SK-N-SH (cell line): ENCODE measurements at regions not wholly inside any gene's neighbourhood (a gene's known extent, or its start where the extent isn't known, plus 50 kb on each side); places are given as distances from the start of the nearest gene placed in this dataset.

Source experiments
- CTCF ChIA-PET: fragments of 300-600, 350-600 bp; formaldehyde crosslinking; extraction: SDS; loops from one replicate; lab custom pipeline; 2021; lab: Yijun Ruan, JAX
- POLR2A ChIA-PET: fragments of 350-600 bp; sonication (Branson Sonifier 250); formaldehyde crosslinking; extraction: SDS; loops from one replicate; lab custom pipeline; 2020; ENCODE audit warnings: antibody characterized with exemption, inconsistent platforms; lab: Yijun Ruan, JAX
- DNase-seq: peaks from one replicate; pipeline ENCODE4 v3.0.0; 2012
- H2AFZ ChIP-seq: fragments of 200-600 bp; sonication (generic); 2 replicates; pipeline ENCODE4 v1.8.1; 2016; ENCODE audit warnings: antibody characterized with exemption, mild to moderate bottlenecking, low read depth
- H3F3A ChIP-seq: fragments of 200-600 bp; sonication (generic); replicated peaks from 2 replicates; pipeline ENCODE3; 2016; ENCODE audit warnings: antibody characterized with exemption, mild to moderate bottlenecking; ENCODE audit not compliant: insufficient read depth
- H3K27ac ChIP-seq, 2 experiments: fragments of 200-500 bp in 1 of 2; fragments of 200-600 bp in 1 of 2; sonication (Bioruptor generic) in 1 of 2; sonication (generic), shearing (Covaris generic) in 1 of 2; 2 replicates each; pipeline versions ENCODE4 v1.5.1 to v1.6.1; 2014 to 2016; ENCODE audit warnings: low read depth in 2 of 2, inconsistent platforms in 1 of 2, low read length in 1 of 2, mild to moderate bottlenecking in 1 of 2, mixed read lengths in 1 of 2
- H3K27me3 ChIP-seq: fragments of 200-600 bp; sonication (generic), shearing (Covaris generic); 2 replicates; pipeline ENCODE4 v1.6.1; 2016; ENCODE audit warnings: mixed run types; ENCODE audit not compliant: insufficient read depth
- H3K36me3 ChIP-seq, 2 experiments: fragments of 200-500 bp in 1 of 2; fragments of 200-600 bp in 1 of 2; sonication (Bioruptor generic) in 1 of 2; sonication (generic) in 1 of 2; replicated peaks in 1 of 2; 2 replicates each; pipeline versions ENCODE3 to v1.5.1; 2014 to 2016; ENCODE audit warnings: low read length in 1 of 2, mild to moderate bottlenecking in 1 of 2; ENCODE audit not compliant: insufficient read depth in 2 of 2, control insufficient read depth in 1 of 2
- H3K4me1 ChIP-seq, 2 experiments: fragments of 200-500 bp in 1 of 2; fragments of 200-600 bp in 1 of 2; sonication (Bioruptor generic) in 1 of 2; sonication (generic), shearing (Covaris generic) in 1 of 2; 2 replicates each; pipeline versions ENCODE4 v1.5.1 to v1.6.1; 2014 to 2016; ENCODE audit warnings: low read depth in 1 of 2, low read length in 1 of 2, mixed run types in 1 of 2; ENCODE audit not compliant: insufficient read depth in 2 of 2, control insufficient read depth in 1 of 2
- H3K4me2 ChIP-seq: fragments of 200-600 bp; sonication (generic), shearing (Covaris generic); 2 replicates; pipeline ENCODE4 v1.6.1; 2017; ENCODE audit warnings: mixed run types
- H3K4me3 ChIP-seq, 2 experiments: fragments of 200-500 bp in 1 of 2; fragments of 200-600 bp in 1 of 2; sonication (Bioruptor generic) in 1 of 2; sonication (generic), shearing (Covaris generic) in 1 of 2; 2 replicates each; pipeline versions ENCODE4 v1.5.1 to v1.8.1; 2014 to 2016; ENCODE audit warnings: low read depth in 2 of 2, inconsistent platforms in 1 of 2, low read length in 1 of 2, mild to moderate bottlenecking in 1 of 2, mixed read lengths in 1 of 2, moderate library complexity in 1 of 2
- H3K79me2 ChIP-seq: fragments of 200-600 bp; sonication (generic); 2 replicates; pipeline ENCODE4 v1.8.1; 2017; ENCODE audit warnings: mild to moderate bottlenecking; ENCODE audit not compliant: insufficient read depth
- H3K9ac ChIP-seq: fragments of 200-600 bp; sonication (generic); 2 replicates; pipeline ENCODE4 v1.6.1; 2017; ENCODE audit warnings: mixed run types
- H3K9me2 ChIP-seq: fragments of 200-600 bp; sonication (generic); 2 replicates; pipeline ENCODE4 v1.6.1; 2017; ENCODE audit warnings: mixed run types
- H3K9me3 ChIP-seq: fragments of 200-600 bp; sonication (generic); 2 replicates; pipeline ENCODE4 v1.6.1; 2017; ENCODE audit warnings: mixed run types, mild to moderate bottlenecking, moderate library complexity
- H4K20me1 ChIP-seq: fragments of 200-600 bp; sonication (generic); 2 replicates; pipeline ENCODE4 v1.6.1; 2017; ENCODE audit warnings: mild to moderate bottlenecking, mixed run types; ENCODE audit not compliant: insufficient read depth
- FOSL2 ChIP-seq: IDR thresholded peaks from 2 replicates; pipeline ENCODE4 v1.4.0; 2012; ENCODE audit warnings: low read depth, mild to moderate bottlenecking, moderate library complexity, borderline replicate concordance
- FOXM1 ChIP-seq: IDR thresholded peaks from 2 replicates; pipeline ENCODE4 v1.4.0; 2012; ENCODE audit warnings: low read depth, mild to moderate bottlenecking
- GABPA ChIP-seq: IDR thresholded peaks from 2 replicates; pipeline ENCODE4 v1.4.0; 2012; ENCODE audit warnings: low read depth, mild to moderate bottlenecking
- IRF3 ChIP-seq: fragments of 150-350 bp; IDR thresholded peaks from 2 replicates; pipeline ENCODE4 v1.6.1; 2016; ENCODE audit warnings: mild to moderate bottlenecking, low read depth, low read length
- NFIC ChIP-seq: IDR thresholded peaks from 2 replicates; pipeline ENCODE4 v1.4.0; 2012; ENCODE audit warnings: borderline replicate concordance
- PBX3 ChIP-seq: IDR thresholded peaks from 2 replicates; pipeline ENCODE4; 2012
- RCOR1 ChIP-seq: fragments of 150-350 bp; IDR thresholded peaks from 2 replicates; pipeline ENCODE4 v1.6.1; 2017; ENCODE audit warnings: antibody characterized with exemption, low read length
- RXRA ChIP-seq: IDR thresholded peaks from 2 replicates; pipeline ENCODE4 v1.4.0; 2012; ENCODE audit warnings: low read depth, mild to moderate bottlenecking, borderline replicate concordance
- SIN3A ChIP-seq: IDR thresholded peaks from 2 replicates; pipeline ENCODE4 v1.6.1; 2012; ENCODE audit warnings: low read depth, mild to moderate bottlenecking, low read length, moderate library complexity, borderline replicate concordance
- SMC3 ChIP-seq: IDR thresholded peaks from 2 replicates; pipeline ENCODE4 v1.6.1; 2012; ENCODE audit warnings: low read depth, low read length, improper control_type of control experiment
- USF2 ChIP-seq: fragments of 150-350 bp; IDR thresholded peaks from 2 replicates; pipeline ENCODE4 v1.6.1; 2017; ENCODE audit warnings: antibody characterized with exemption, low read length, low read depth, borderline replicate concordance
- WGBS: methylation state at CpG from one replicate; pipeline ENCODE4 v1.1.6; 2017; ENCODE audit warnings: low lambda C conversion rate; 5-methylcytosine and 5-hydroxymethylcytosine counted together

- TF ChIP-seq NFIC: no peak
Observed at GRCh38 chr14:82047777-82048470, 514.3 kb upstream of the SEL1L start (continued).

GRCh38 chr14:82052778-82053177 lies 519.1 kb upstream of the SEL1L start:
- CTCF ChIA-PET: no interaction called here

GRCh38 chr14:82055515-82056115 lies 522.0 kb upstream of the SEL1L start:
- Histone ChIP-seq H3K9me2 (no peaks in the 10 kb centered on the region), H3K9me3 (no peaks in the 10 kb centered on the region), H3K4me3 (no peak overlapping the region), H2AFZ (no peak overlapping the region), H4K20me1 (no peaks in the 10 kb centered on the region), H3K27ac (no peak overlapping the region), H3K36me3 (no peaks in the 10 kb centered on the region), H3K79me2 (no peaks in the 10 kb centered on the region), H3K27me3 (no peaks in the 10 kb centered on the region), H3K4me1 (no peaks in the 10 kb centered on the region), H3K4me2 (no peak overlapping the region), H3F3A (no peaks in the 10 kb centered on the region), H3K9ac (no peak overlapping the region)
- TF ChIP-seq RXRA (no peak), FOSL2 (no peak), SIN3A (no peak), USF2 (no peak), RCOR1 (no peak), GABPA (no peak), IRF3 (no peak), FOXM1 (no peak), PBX3 (no peak)
- CTCF ChIA-PET: no interaction called here
- WGBS: 5% methylated on average over 1 of the region's 1 CpG
- POLR2A ChIA-PET: no interaction called here
- no peak for DNase-seq

More at GRCh38 chr14:82052778-82053177, 519.1 kb upstream of the SEL1L start:
- POLR2A ChIA-PET: no interaction called here
- no peaks in the 10 kb centered on the region for H3F3A ChIP-seq
- no peak overlapping the region for H3K4me3 ChIP-seq
- H3K4me2 ChIP-seq: no peak overlapping the region
- H3K79me2 ChIP-seq: no peaks in the 10 kb centered on the region
- H3K36me3 ChIP-seq: no peaks in the 10 kb centered on the region
- no peaks in the 10 kb centered on the region for H4K20me1 ChIP-seq
- H3K9me2 ChIP-seq: no peaks in the 10 kb centered on the region
- no peak overlapping the region for H3K9ac ChIP-seq
- no peak for DNase-seq
- H3K27ac ChIP-seq: no peak overlapping the region
- H3K27me3 ChIP-seq: no peaks in the 10 kb centered on the region
- 0 out of 2 replicates have a peak, but pooled peaks cover 6% of the 10 kb centered on the region for H3K9me3 ChIP-seq
- no peaks in the 10 kb centered on the region for H3K4me1 ChIP-seq
- no peak overlapping the region for H2AFZ ChIP-seq
- TF ChIP-seq SMC3: no peak
